IPS-NIHi7 (cell line): ENCODE measurements at regions not wholly inside any gene's neighbourhood (a gene's known extent, or its start where the extent isn't known, plus 50 kb on each side); places are given as distances from the start of the nearest gene placed in this dataset.

ENCODE experiments used
- DNase-seq: peaks from one replicate; pipeline ENCODE4 v3.0.0; 2012; ENCODE audit warnings: mixed read lengths; ENCODE audit errors: extremely low spot score

DNA sequence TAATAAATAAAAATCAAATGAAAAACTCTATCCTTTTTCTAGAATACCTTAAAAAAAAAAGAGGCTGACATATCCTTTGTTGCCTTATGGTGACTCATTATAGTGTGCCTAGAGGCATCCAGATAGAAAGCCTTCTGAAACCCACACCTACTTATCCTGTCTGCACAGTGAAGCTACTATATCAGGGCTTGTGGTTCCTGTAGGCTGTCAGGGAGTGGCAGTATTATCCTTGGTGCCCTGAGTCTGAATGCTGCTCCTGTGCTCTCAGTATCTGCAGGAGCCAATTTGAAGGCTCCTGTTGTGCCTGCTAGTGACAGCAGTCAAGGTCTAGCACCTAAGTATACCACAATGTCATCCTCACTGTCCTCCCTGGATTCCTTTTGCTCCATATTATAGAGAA is 168.4 kb upstream of the AVPR1A start:
- peak; percentile 55 for DNase-seq

- DNase-seq, result no peak
These were observed 167.9 kb upstream of the AVPR1A start for GRCh38 chr12:63318933-63319332.

- DNase-seq, result no peak
These were observed 167.3 kb upstream of the AVPR1A start for GRCh38 chr12:63318313-63318712.

GRCh38 chr12:63317880-63318279 is 166.9 kb upstream of the AVPR1A start:
- DNase-seq, result no peak

DNA sequence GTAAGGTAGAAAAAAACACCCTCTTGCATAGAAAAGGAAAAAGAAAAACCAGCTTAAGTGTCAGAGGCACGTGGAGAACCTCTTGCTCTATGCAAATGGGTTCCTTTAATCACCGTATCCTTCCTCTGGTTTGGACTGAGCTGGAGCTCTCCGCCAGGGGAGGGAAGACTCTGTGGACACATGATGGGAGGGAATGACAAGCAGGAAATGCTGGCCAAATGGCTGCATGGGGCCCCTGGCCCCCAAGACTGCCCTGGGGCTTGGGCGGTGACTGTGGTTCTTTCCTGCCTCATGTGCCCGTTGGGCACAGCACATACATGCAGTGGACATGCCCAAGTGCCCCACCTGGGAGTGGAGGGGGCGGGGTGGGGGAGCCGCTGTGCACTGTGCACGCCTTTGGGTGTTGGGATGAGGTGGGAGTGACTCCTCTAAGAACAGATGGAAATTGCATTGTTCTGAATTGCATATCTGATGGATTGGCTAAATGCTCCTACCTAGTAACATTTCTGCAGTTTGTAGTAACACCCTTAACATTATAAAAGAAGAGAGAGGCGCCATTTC is 166.4 kb upstream of the AVPR1A start:
- DNase-seq, result no peak

- no peak for DNase-seq
These were observed 162.1 kb upstream of the AVPR1A start for GRCh38 chr12:63313139-63313538.

GRCh38 chr12:63308671-63309070 is 157.7 kb upstream of the AVPR1A start:
- no peak for DNase-seq

GRCh38 chr12:63307849-63308248 is 156.8 kb upstream of the AVPR1A start:
- no peak for DNase-seq

DNA sequence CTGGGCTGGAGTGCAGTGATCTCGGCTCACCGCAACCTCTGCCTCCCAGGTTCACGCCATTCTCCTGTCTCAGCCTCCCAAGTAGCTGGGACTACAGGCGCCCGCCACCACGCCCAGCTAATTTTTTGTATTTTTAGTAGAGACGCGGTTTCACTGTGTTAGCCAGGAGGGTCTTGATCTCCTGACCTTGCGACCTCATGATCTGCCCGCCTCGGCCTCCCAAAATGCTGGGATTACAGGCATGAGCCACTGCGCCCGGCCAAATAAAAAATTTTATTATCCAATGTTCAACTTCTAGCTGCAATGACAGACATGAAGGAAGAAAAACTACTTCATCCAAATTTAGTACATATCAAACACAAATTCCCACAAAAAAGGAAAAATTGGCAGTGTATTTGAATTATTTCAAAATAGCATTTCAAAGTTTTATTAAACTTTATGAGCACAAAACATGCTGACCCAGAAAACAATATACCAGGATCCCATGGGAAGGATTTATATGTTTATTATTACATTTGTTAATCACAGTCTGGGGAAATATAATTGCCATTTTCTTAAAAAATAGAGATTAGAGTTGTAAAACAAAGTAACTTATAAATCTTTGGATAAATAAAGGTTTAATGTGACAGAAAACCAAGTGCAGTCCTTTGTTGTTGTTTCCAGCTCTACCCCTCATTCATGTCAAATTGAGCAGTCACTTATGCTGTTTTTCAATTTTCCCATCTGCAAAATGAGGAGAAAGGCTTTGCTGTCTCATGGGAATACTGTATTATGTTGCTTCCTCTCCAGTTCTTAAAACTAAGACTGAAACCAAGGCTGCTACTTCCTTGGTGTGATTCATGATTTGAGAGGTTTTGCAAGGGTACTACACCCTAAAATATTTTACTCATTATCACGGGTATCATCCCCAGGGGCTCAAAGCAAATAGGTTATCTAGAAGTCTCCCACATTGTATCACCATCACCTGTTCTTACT is 155.2 kb upstream of the AVPR1A start:
- DNase-seq, result no peak

- no peak for DNase-seq
These were observed 153.9 kb upstream of the AVPR1A start for GRCh38 chr12:63304887-63305316.

DNA sequence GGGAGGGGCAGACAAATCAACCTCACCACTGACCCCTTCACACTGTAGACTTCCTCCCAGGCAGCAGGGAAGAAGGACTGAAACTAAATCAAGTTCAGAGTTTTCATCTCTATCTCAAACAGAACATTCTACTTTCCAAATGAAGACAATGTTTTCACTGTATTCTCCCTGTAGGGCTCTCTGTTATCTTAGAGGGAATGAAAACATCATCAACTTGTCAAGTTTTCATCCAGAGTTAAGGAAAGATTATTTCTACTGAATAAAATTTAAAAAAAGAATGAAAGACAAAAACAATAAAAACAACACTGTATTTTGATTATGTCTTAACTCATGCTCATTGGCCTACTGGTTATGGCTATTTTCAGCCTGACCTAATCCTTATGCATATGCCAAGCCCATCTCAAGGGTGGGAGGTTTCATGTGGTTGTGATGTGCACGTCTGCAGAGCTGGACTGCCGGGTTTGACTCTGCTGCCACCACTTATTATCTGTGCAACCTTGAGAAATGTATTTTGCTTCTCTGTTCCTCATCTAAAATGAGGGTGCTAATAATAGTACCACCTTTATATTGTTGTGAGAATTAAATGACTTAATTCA is 152.0 kb upstream of the AVPR1A start:
- no peak for DNase-seq

- DNase-seq, result no peak
These were observed 151.4 kb upstream of the AVPR1A start for GRCh38 chr12:63302269-63302940.

- no peak for DNase-seq
These were observed 150.3 kb upstream of the AVPR1A start for GRCh38 chr12:63301311-63301710.

DNA sequence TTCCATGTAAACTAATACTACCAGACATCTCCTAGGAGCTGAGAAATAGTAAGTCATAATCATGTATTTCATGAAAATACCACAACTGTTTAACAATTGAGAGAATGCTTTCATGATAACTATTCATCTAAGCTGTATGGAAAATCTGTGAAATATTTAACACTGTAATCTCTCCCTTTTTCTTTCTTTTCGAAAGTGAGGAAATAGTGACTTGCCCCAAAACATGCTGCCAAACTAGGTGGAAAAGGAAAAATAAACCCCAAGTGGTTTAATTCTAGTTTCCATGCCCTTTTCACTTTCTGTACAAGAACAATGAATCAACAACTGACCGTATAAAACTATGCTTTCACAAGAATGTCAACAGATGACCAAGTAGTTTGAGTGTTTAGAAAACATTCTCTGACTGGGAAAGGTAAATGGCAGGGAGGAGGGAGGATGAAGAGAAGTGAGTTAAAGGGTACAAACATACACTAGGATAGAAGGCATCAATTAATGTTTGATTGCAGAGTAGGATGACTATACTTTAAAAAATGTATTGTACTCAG is 147.5 kb upstream of the AVPR1A start:
- no peak for DNase-seq

- no peak for DNase-seq
These were observed 143.3 kb upstream of the AVPR1A start for GRCh38 chr12:63294327-63294632.

DNA sequence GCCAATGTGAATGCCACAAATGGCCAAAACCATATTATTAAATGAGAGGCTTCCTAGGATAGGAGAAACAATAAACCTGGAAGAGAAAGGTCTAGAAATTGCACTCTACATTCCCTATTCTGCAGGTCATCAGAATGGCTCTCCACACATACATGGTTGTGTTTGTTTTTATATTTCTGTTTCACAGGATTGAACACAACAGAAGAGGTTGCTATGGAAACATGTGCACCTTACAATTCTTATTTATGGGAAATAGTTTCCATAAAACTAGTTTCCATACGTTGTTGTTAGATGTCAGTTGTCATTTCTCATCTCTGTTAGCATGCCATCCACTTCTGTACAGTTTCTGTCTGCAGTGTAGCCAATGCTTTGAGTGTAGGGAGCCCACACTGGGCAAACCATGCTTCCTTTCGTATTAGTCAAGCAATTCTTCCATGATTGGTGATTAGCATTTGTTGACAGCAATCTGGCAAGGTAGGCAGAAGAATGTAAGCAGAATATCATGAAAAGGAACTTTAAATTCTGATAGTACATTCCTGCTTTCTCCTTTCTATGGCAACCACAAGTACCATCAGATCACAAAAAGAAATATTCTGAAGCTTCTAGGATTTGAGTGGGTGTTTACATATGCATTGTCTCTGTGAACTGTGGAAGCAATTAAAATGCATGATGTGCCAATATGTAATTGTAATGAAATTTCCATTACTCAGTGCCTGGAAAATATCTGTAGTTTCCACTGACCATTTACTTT is 141.6 kb upstream of the AVPR1A start:
- DNase-seq, result no peak

- DNase-seq, result peak; percentile 51
These were observed 125.8 kb upstream of the AVPR1A start for GRCh38 chr12:63276537-63277365.

- no peak for DNase-seq
These were observed 116.0 kb upstream of the AVPR1A start for GRCh38 chr12:63266988-63267387.

DNA sequence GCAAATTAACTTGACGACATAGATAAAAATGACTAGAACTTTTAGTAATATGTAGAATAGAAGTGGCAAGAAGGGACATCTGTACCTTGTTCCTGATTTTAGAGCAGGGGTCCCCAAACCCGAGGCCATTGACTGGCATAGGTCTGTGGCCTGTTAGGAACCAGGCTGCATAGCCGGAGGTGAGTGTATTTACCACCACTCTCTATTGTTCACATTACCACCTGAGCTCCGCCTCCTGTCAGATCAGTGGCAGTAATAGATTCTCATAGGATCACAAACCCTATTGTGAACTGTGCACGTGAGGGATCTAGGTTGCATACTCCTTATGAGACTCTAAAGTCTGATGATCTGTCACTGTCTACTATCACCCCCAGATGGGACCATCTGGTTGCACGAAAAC is 113.6 kb upstream of the AVPR1A start:
- no peak for DNase-seq

GRCh38 chr12:63250486-63250885 is 99.5 kb upstream of the AVPR1A start:
- no peak for DNase-seq

DNA sequence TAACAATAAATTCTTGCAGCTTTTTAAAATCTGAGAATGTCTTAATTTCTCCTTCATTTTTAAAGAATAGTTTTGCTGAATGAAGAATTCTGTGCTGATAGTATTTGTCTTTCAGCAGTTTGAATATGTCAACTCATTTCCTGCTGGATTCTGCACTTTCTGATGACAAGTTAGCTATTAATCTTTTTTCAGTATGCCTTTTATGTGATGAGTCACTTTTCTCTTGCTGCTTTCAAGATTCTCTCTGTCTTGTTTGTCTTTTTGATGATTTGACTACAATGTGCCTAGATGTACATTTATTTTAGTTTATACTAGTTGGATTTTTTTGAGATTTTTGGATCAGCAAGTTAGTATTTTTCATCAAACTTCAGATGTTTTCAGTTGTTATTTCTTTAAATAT is 87.9 kb upstream of the AVPR1A start:
- no peak for DNase-seq
